GM21515 (cell line): ENCODE measurements at regions not wholly inside any gene's neighbourhood (a gene's known extent, or its start where the extent isn't known, plus 50 kb on each side); places are given as distances from the start of the nearest gene placed in this dataset.

Experiments
- ATAC-seq: cut with Tn5 transposase; IDR thresholded peaks from one replicate; pipeline ENCODE4 v1.9.1; 2021; ENCODE audit not compliant: unreplicated experiment

DNA sequence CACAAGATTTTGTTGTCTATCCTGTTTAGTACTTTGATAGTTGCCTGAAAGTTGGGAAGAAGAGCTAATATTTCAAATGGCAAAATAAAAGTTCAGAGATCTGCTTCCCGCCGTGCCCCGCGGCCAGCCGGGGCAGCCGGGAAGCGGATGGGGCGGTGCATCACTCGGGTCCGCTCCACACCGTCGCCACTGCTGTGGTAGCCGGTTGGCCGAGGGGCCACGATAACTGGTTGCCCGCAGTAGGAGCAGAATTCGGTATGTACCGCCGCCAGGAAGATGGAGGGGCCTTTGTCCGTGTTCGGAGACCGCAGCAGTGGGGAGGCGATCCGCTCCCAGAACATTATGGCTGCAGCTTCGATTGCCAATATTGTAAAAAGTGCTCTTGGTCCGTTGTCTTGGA is 427.2 kb upstream of the PDE3A start:
- no peak for ATAC-seq

DNA sequence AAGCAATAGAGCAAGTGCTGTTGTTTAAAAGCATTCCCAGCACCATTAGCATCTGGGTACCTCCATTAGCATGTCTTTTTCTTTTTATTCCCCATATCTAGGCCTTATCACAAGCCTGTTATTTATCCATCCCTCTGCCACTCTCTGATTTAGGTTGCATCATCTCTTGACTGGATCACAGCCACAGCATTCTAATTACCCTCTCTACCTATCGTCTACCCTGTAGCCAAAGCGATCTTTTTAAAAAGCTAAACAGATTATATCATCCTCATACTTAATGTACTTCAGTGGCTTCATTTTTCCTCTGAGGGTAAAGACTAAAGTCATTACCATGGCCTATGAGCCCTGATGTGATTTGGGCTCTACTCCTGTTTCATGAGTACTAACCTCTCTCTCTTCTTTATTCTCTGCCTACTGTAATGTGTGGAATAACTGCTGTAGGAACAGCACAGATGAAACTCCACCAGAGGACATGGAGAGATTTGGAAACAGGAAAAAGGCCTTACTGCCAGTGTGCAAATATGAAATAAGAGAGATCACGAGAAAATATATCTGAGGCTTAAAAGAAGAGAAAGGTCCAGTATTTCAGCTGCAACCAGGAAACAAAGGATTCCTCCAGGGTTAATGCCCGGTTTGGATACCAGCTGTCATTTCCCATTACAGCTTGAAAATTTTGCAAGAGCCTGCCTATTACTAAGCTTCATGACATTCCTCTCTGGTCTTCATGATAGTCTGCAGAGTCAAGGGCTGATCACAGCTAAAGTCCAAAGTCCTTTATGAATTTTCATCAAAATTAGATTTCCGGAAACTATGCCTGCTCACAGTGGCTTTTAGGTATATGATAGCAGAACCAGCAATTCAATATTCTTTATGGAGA is 422.5 kb upstream of the PDE3A start:
- no peak for ATAC-seq

DNA sequence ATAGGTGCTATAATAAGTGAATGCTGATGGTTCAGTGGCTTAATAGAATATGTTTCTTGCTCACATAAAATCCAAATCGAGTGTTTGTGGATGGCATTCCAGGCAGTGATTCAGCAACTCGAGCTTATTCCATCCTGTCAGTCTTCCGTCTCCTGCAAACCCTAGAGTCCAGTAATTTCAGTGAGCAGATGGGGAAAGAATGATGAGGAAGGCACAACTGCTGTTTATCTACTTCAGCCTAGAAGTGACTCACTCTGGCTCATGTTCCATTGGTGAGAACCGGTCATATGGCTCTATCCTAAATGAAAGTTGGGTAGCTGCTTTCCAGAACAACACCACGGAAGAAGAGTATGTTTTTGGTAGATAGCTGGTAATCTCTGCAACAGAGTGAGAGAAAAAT is 421.8 kb upstream of the PDE3A start:
- ATAC-seq: no peak

DNA sequence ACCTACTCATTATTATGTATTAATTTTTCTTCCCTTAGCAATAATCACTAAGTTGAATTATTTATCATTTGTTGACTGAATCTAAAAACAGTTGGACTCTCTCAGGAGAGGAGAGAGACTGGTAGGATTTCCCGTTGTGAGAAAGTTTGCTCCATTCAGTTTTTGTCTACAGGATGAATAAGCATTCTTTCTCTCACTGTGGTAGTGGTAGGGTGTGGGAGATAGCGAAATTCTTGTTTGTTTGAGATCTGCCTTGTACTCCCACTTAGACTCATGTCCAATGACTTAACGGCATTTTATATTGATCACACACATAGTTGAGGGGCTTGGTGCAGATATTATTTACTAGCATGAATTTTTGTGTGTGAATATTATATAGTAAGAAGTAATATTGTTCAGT is 421.0 kb upstream of the PDE3A start:
- no peak for ATAC-seq

DNA sequence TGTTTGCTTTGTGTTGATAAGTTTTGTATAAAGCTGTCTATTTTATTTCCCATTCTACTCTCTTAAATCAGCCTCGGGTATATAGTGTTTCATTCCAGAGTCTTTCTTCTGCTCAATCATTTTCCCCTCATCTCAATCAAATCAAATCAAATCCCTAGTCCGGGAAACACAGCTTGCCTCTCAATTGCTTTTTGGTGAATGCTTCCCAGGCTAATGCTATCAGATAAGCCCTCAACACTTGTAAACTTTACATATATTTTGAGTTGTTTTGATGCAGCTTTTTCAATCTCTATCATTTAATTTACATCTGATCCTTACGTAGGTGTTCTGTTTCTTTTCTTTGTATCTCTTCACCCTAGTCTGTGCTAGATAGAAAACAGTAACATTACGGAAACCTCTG is 416.7 kb upstream of the PDE3A start:
- no peak for ATAC-seq

DNA sequence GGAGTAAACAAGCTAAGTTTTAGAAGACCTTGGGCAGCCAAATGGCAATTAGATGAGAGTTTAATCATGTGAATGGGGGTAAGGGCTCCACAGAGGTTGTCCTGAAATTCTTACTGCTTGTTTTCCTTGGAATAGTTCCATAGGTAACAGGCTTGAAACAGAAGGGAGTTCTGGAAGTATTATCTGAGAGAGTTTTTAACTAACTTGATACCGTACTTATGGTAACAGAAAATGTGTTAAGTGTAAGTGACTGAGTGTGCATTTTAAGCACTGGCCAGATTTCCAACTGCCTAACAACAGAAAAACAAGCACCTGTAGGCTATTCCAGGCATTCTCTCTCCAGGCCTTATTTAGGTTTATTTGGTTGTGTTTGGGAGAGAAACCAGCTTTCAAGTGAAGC is 414.6 kb upstream of the PDE3A start:
- no peak for ATAC-seq

DNA sequence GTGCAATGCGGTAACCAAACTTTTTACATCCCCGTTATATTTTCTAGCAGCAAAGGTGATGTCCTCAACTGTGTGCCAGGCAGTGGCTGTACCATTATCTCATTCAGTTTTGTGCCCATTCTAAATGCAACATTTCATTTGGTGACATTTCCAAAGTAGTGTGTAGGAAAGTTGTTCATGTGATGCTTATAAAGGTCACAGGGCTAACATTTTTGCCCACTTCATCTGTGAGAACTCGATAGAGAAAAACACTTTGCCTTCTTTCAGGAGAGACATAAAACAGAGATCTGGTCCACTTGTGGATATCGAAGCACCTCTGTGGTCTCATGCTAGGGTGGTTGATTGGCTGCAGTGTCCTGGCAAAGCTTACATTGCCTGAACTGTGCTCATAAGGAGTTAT is 414.2 kb upstream of the PDE3A start:
- no peak for ATAC-seq

DNA sequence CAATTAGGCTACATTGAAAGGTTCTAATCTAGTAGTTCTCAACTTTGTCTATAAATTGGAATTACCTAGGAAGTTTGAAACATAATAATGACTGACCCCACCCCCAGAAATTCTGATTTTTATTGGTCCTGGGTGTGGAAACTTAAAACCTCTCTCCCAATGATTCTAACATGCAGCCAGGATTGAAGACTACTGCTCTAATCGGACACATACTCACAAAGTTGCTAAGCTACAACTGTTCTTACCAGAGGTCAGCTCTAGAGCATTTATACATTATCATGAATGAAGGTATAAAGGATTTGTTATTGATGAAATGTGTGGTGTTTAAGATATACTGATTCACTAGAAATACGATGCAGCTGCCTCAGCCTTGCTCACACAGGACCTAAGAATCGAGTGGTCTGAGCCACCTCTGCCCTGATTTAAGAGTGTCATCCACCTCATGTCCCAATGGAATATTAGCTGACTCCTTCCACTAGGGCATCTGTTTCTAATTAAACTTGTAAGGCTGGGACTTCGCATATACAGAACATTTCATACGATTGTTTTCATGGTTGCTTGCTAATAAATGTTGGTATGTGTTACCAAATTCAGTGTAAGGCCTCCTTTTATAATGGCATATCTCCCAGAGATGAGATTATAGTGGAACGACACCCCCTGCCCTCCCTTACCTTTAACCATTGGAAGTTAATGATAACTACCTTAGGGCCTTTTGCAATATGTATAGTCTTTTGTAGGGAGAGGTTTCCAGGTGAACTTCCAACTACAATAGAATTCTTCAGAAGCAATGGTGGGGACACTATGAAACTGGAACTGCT is 410.8 kb upstream of the PDE3A start:
- ATAC-seq: no peak

DNA sequence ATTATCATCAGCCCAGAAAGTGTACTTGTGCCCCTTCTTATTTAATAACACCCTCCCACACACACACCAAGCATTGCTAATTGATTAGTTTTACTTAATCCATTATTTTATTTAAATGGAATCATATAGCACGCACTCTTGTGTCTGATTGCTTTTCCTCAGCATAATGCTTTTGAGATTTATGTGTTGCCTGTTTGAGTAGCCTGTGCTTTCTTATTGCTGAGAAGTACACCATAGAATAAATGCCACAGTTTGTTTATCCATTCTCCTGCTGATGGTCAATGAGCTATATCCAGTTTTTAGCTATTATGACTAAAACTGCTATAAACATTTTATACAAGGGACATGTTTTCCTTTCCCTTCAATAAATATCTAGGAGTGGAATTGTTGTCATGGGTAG is 409.9 kb upstream of the PDE3A start:
- no peak for ATAC-seq

DNA sequence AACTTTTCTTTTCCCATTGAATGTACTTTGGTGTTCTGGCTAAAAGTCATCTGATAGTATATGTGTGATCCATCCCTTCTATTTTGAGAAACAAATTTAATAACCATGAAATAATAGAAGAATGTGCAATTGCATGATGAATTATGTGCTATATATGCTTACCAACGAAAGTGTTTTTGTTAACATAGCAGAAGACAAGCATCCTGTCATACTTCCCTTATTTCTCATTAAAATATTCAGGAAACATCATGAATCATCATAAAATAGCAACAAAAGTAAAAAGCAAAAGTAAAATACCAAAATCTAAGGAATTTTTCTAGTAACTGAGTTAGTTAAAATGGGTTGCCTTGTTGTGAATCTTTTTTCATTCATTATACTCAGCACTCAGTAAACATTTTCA is 409.0 kb upstream of the PDE3A start:
- no peak for ATAC-seq

DNA sequence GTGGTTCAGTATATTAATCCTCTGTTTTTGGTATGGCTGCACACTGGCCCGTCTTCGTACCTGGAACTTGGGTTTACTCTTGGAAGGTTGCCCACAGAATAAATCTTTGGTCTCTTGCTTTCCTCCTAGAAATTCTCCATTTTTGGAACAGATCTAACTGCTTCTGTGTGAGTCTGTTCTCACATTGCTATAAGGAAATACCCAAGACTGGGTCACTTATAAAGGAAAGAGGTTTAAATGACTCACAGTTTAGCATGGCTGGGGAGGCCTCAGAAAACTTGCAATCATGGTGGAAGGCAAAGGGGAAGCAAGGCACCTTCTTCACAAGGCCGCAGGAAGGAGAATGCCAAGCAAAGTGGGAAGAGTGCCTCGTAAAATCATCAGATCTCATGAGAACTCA is 407.8 kb upstream of the PDE3A start:
- ATAC-seq: no peak

DNA sequence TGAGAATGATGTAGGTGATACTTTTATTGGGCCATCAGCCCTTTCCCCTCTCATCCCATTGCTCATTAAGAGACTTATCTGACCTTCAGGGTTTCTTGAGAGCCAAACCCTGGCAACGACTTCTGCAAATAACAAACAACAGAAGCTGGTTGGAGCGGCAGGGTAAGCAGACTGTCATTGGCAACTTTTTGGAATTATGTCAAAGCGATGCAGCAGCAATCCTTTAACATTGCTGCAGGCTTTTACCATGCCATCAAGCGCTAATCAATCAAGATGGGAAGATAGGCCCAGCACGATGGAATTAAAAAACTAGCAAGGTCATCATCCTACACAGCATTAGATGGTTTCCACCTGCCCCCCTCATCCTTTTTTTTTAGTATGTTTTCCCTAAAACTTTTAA is 406.1 kb upstream of the PDE3A start:
- no peak for ATAC-seq

DNA sequence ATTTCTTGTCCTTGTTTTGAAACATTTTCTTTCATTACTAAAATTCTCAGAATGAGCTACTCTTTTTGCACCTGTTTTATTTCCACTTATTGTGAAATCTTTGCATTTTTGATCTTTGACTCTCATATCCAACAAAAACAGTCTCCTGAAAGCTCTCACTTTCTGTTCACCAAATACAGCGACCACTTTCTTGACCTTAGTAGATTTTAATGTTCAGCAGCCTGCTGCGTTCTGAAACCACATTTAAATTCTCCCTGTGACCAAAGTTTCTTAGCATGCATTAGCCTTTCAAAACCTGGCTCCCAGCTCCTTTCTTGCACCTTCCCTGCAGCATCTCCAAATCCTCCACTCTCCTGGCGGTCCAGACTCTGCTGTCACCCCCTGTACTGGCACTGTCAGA is 404.4 kb upstream of the PDE3A start:
- no peak for ATAC-seq

DNA sequence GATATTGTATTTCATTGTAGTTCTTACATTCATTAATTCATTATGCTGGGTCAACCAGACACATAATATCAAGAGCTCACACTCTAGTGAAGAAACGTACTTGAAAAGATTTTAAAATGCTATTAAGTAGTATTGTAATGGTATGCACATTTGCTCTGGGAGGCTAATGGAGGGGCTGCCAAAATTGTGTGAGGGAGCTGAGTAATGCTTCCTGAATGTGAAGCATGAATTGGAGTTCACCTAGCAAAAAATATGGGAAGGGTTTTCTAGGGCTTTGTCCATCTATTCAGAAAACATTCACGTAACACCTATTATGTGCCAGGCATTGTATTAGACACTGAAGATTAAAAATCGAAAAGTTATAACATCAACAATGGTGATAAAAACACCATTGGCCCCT is 403.8 kb upstream of the PDE3A start:
- no peak for ATAC-seq

DNA sequence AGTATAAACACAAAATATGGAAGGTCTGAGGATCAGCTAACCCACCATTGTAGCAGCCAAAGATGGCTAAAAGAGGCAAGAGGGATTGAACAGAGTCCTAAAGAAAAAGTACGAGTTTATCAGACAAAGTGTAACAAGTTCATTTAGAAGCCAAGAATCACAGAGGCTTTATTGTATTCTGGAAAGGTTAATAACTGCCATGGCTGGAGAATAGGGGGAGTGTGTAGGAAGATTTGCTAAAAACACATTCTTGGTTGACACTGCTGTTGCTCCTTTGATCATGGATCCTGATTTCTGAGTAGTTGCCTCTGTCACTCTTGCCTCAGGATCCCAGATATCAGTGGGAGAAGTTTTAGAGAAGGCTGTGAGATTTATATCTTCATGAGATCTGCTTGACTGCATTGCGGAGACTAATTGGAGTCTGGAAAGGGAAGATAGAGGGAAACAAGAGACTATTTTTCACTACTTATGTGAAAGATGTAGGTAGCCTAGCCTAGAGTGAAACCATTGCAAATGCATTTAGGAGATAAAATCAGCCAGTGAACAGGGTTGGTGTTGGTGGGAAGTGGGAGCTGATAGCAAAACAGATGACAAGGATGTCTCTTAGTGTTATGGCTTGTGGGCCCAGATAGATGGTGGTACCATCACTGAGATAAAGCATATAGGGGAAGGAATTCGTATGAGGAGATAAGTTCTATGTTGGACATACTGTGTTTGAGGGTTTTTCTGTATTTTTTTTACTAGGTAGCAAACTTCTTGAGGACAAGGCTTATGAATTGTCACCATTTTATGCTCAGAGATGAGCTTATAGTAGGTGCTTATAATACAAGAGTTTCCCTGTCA is 402.9 kb upstream of the PDE3A start:
- ATAC-seq: no peak

DNA sequence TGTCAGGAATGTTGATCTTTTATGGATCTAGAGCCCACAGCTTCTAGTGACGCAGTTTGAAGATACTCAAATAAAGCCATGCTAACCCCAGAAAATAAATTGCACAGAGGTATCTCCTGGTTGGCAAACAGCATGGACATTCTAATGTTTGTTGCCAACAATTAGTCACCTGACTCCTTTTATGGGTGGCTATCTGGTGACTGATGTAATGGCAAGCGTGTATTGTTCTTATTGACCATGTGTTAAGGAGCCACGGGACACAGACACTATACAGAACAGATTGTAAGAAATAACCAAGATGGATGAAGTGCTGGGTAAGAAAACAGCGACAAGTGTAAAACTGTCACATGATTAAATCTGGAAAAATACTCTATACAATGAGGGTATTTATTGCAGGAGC is 401.3 kb upstream of the PDE3A start:
- no peak for ATAC-seq

DNA sequence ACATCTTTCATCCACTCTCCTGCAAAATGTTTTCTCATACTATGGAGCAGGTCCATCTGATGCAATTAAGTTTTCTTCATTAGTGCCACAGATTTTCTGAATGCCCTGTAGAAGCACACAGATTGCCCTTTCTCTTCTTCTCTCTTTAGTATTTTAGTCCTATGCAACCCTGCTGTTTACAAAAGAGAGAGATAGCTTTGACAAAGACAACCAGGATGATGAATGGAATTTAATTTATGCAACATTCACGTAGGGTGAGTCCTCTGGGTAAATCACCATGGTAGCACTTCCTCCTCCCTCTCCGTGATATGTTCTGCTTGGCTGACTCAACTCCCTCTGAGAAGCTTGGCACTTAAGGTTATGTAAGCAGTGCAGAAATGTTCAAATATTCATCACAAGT is 400.9 kb upstream of the PDE3A start:
- ATAC-seq: no peak

DNA sequence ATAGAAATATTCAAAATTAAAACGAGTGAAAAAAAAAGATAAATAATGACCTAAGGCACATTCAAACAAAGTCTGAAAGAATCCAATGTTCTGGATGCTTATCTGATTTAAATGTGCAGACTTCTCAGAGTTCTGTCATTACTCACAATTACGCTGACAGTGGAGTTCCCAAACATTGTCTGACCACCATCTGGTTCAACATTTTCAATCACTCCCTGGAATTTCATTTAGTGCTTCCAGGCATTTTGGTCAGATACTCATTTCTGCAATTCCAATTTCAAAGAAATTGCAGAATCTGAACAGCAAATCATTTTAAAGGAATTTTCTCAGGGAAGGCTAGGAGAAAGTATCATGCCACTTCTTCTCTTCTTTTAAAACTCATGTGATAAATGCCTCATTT is 398.2 kb upstream of the PDE3A start:
- ATAC-seq: no peak

DNA sequence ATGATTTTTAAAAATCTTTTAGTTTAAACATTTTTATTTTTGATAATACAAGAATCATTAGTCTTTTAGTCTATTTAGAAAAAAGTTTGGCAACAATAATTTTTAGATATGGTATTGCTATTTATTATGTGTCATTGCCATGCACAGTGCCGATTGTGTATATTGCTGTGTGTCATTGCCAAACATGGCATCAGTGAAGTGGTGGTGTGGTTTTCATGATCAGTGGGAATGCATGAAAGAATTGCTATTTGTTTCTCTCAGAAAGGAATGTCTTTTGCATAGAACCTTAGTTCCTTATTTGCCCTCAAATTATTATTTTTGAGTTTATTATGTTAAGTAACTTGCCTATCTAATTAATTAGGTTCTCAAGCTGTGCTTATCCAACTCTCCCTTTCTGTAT is 397.5 kb upstream of the PDE3A start:
- no peak for ATAC-seq

DNA sequence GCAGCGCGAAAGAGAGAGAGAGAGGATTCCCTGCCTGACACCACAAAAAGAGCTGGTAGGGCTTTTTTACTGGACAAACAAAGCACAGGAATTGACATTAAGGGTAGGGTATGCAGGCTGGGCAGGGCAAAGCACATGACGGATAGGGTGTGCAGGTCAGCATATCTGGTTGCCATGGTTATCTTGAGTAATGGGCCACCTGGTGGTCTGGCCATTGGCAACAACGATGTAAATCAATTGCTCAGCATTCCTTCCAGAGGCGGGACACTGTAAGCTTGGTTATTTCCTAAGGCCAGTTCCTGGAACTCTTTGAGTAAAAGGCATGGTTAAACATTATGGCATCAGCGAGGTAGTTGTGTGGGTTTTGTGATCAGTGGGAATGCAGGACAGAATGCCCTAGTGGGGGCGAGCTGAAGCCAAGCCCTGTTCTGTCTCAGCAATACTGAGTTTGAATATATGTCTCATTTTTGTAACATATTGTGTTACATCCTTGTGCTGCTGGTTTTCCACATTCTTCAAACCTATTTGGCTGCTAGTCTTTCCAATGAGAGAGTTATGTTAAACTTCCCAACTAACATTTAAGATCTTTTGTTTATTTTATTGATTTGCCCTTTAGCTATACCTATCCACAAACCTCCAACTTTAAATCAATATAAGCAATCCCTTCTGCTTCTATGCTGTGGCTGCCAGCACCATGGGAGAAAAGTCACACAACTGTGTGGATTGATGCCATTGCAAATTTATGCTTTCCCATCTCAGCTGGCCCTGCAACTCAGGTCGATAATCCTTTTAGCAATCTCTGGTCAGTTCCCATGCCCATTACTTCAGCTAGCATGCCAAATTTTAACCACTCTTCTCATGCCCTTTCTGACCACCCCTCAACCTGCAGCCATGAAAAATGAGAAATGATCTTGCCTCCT is 396.7 kb upstream of the PDE3A start:
- ATAC-seq: no peak
